A673 (cell line): ENCODE measurements at regions not wholly inside any gene's neighbourhood (a gene's known extent, or its start where the extent isn't known, plus 50 kb on each side); places are given as distances from the start of the nearest gene placed in this dataset.

Experiments used
- CTCF ChIP-seq: fragments of 300-800, 200-600 bp; sonication (generic); conservative IDR thresholded peaks from 2 replicates; pipeline ENCODE4 v1.5.1; 2017; ENCODE audit warnings: low read depth, mild to moderate bottlenecking, antibody characterized with exemption, low read length, moderate library complexity, mixed read lengths
- EZH2 ChIP-seq: fragments of 200-600 bp; sonication (generic); IDR thresholded peaks from 2 replicates; pipeline ENCODE4 v1.6.1; 2017; ENCODE audit warnings: borderline replicate concordance, low read depth, mild to moderate bottlenecking, mixed read lengths, antibody characterized with exemption, low read length; ENCODE audit not compliant: poor library complexity, severe bottlenecking

DNA sequence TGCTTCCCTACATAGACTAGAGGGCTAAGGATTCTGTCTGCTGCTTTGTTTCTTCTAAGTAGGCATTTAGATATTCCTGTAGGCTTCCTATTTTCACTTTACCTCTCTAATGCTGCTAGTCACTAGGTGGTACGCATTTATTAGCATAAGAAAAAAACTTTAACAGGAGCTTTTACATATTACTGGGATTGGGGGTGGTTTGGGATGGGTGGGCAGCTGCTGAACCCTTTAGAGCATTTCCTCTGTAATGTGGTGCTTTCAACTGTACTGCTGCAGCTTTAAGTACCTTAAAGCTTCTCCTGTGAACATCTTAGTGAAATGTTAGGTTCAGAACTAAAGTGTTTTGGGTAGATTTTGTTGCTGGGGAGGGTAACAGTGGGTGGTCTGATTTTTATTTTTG lies 92.6 kb downstream of the ZNF486 start:
- no peak for TF ChIP-seq CTCF
- no peak for TF ChIP-seq EZH2
